ENCODE measurements at regions not wholly inside any gene's neighbourhood (a gene's known extent, or its start where the extent isn't known, plus 50 kb on each side); places are given as distances from the start of the nearest gene placed in this dataset.

GRCh38 chr12:111212814-111213456, 156.0 kb downstream of the PHETA1 start:
- no peak overlapping the region for H3K56ac ChIP-seq (replicated peaks; ENCODE audit: insufficient read length, low read depth, low read length)
- no peak overlapping the region for H3K9ac ChIP-seq (replicated peaks in 1 of 4; ENCODE audit: extremely low read depth in 1 of 4, low read depth in 3 of 4, low read length in 3 of 4)
- no peak overlapping the region for H4K5ac ChIP-seq (ENCODE audit: insufficient read length, low read depth, low read length)
- DNase-seq (ENCODE audit: low read depth in 1 of 2, low spot score in 2 of 2) (no peak), FAIRE-seq (no peak)
- H3K9me3 ChIP-seq (ENCODE audit: insufficient read depth in 2 of 2, low read depth in 1 of 2, low read length in 1 of 2) = no peaks in the 10 kb centered on the region
- H4K8ac ChIP-seq (ENCODE audit: extremely low read depth, insufficient read depth, low read length) = no peak overlapping the region
- no peak overlapping the region for H2AK5ac ChIP-seq (ENCODE audit: low read depth, low read length)
- no peak overlapping the region for H3K18ac ChIP-seq (ENCODE audit: extremely low read depth, low read length)
- no peak overlapping the region for H2BK5ac ChIP-seq (ENCODE audit: low read depth, low read length)
- 92% methylated on average over 12 of the region's 12 CpGs; no CpG with 5 or more reads in 1 of the 2 experiments for WGBS, 2 experiments (ENCODE audit: extremely low coverage in 1 of 2, insufficient coverage in 1 of 2, insufficient read length in 1 of 2, insufficient replicate concordance in 2 of 2, low coverage in 1 of 2, low lambda C conversion rate in 2 of 2, missing lambda C conversion rate in 1 of 2)
- H4K20me1 ChIP-seq (replicated peaks in 1 of 2; ENCODE audit: control insufficient read depth in 1 of 2, insufficient read depth in 2 of 2, low read length in 2 of 2) = peaks cover 3% of the 10 kb centered on the region in 2 experiments
- no peaks in the 10 kb centered on the region for H3K36me3 ChIP-seq (ENCODE audit: control insufficient read depth in 2 of 4, insufficient read depth in 4 of 4, low read length in 3 of 4)
- H2BK120ac ChIP-seq (replicated peaks; ENCODE audit: low read depth, low read length) = no peak overlapping the region
- no peak overlapping the region for H3K14ac ChIP-seq (ENCODE audit: insufficient read length)
- H4K91ac ChIP-seq (replicated peaks; ENCODE audit: insufficient read length, low read length) = no peak overlapping the region
- H3K4me1 ChIP-seq (replicated peaks in 1 of 4; ENCODE audit: control insufficient read depth in 3 of 4, insufficient read depth in 4 of 4, low read length in 3 of 4) = no peaks in the 10 kb centered on the region; a peak in 1 of 7 replicates
- H2BK15ac ChIP-seq (ENCODE audit: low read length) = no peak overlapping the region
- no peak overlapping the region for H3K23ac ChIP-seq (ENCODE audit: insufficient read length)
- no peak overlapping the region for H3K4me2 ChIP-seq (ENCODE audit: insufficient read depth in 1 of 2, low read depth in 2 of 2, low read length in 2 of 2)
- H2AFZ ChIP-seq (ENCODE audit: low read length) = no peak overlapping the region
- H3K79me2 ChIP-seq (ENCODE audit: control insufficient read depth in 1 of 2, insufficient read depth in 2 of 2, low read length in 2 of 2) = no peaks in the 10 kb centered on the region
- ChIA-PET CTCF (ENCODE audit: partially characterized antibody) (interaction anchor here (0.6 to 2.3 kb wide), 6 partner anchors 44 to 1256 kb away, joined by 3 to 8 read pairs (median 3); no protein-coding TSS in a partner anchor), POLR2A (ENCODE audit: partially characterized antibody) (interaction anchor here (0.9 kb wide), 1 partner anchor 9 kb away, joined by 3 read pairs; no protein-coding TSS in a partner anchor)
- no peak overlapping the region for H2BK20ac ChIP-seq (ENCODE audit: low read length)
- H3K27ac ChIP-seq (ENCODE audit: low read depth, low read length) = no peak overlapping the region
- H3K27me3 ChIP-seq (replicated peaks in 1 of 4; ENCODE audit: control insufficient read depth in 3 of 4, extremely low read depth in 1 of 4, insufficient read depth in 3 of 4, low read length in 3 of 4) = no peaks in the 10 kb centered on the region
- H3K23me2 ChIP-seq (ENCODE audit: low read depth, low read length) = no peaks in the 10 kb centered on the region
- no peaks in the 10 kb centered on the region for H3K79me1 ChIP-seq (ENCODE audit: low read depth, low read length)
- H3K4me3 ChIP-seq (ENCODE audit: extremely low read depth in 1 of 4, insufficient read depth in 2 of 4, low read depth in 3 of 4, low read length in 4 of 4) = no peak overlapping the region
- no peak overlapping the region for H3K4ac ChIP-seq (replicated peaks; ENCODE audit: insufficient read length, low read depth, low read length)
- no peak overlapping the region for H2BK12ac ChIP-seq (ENCODE audit: low read depth, low read length)
- no peak for TF ChIP-seq RAD21 (IDR thresholded peaks at IDR 0.05 in 1 of 2, conservative IDR thresholded peaks at IDR 0.05 in 1 of 2; ENCODE audit: low read depth in 2 of 2, low read length in 2 of 2)
- TF ChIP-seq CBX5 (IDR thresholded peaks at IDR 0.05; ENCODE audit: low read depth, low read length) = no peak
- TF ChIP-seq TBP (IDR thresholded peaks at IDR 0.05; ENCODE audit: low read depth, low read length) = no peak
- TF ChIP-seq RXRA (IDR thresholded peaks at IDR 0.05; ENCODE audit: insufficient read depth, low read depth, low read length) = no peak
- TF ChIP-seq POLR2AphosphoS5 (IDR thresholded peaks at IDR 0.05; ENCODE audit: low read depth, low read length) = no peak
- TF ChIP-seq KDM4A (IDR thresholded peaks at IDR 0.05; ENCODE audit: low read depth, low read length, severe bottlenecking) = no peak
- TF ChIP-seq, protein P1, sequence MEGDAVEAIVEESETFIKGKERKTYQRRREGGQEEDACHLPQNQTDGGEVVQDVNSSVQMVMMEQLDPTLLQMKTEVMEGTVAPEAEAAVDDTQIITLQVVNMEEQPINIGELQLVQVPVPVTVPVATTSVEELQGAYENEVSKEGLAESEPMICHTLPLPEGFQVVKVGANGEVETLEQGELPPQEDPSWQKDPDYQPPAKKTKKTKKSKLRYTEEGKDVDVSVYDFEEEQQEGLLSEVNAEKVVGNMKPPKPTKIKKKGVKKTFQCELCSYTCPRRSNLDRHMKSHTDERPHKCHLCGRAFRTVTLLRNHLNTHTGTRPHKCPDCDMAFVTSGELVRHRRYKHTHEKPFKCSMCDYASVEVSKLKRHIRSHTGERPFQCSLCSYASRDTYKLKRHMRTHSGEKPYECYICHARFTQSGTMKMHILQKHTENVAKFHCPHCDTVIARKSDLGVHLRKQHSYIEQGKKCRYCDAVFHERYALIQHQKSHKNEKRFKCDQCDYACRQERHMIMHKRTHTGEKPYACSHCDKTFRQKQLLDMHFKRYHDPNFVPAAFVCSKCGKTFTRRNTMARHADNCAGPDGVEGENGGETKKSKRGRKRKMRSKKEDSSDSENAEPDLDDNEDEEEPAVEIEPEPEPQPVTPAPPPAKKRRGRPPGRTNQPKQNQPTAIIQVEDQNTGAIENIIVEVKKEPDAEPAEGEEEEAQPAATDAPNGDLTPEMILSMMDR (IDR thresholded peaks at IDR 0.05; ENCODE audit: control extremely low read depth in 1 of 3, insufficient read depth in 1 of 3, low read depth in 1 of 3, low read length in 3 of 3) = no peak
- TF ChIP-seq CTBP2 (IDR thresholded peaks at IDR 0.05; ENCODE audit: borderline replicate concordance, insufficient read depth, insufficient read length, low read length) = no peak
- no peak for TF ChIP-seq NANOG (IDR thresholded peaks at IDR 0.05; ENCODE audit: insufficient read depth, low read depth, low read length, poor library complexity, severe bottlenecking)
